SK-N-SH (cell line): ENCODE measurements at regions not wholly inside any gene's neighbourhood (a gene's known extent, or its start where the extent isn't known, plus 50 kb on each side); places are given as distances from the start of the nearest gene placed in this dataset.

Experiments
- CTCF ChIA-PET: fragments of 300-600, 350-600 bp; formaldehyde crosslinking; extraction: SDS; loops from one replicate; lab custom pipeline; 2021; lab: Yijun Ruan, JAX
- POLR2A ChIA-PET: fragments of 350-600 bp; sonication (Branson Sonifier 250); formaldehyde crosslinking; extraction: SDS; loops from one replicate; lab custom pipeline; 2020; ENCODE audit warnings: antibody characterized with exemption, inconsistent platforms; lab: Yijun Ruan, JAX
- DNase-seq: peaks from one replicate; pipeline ENCODE4 v3.0.0; 2012
- H2AFZ ChIP-seq: fragments of 200-600 bp; sonication (generic); 2 replicates; pipeline ENCODE4 v1.8.1; 2016; ENCODE audit warnings: antibody characterized with exemption, mild to moderate bottlenecking, low read depth
- H3F3A ChIP-seq: fragments of 200-600 bp; sonication (generic); replicated peaks from 2 replicates; pipeline ENCODE3; 2016; ENCODE audit warnings: antibody characterized with exemption, mild to moderate bottlenecking; ENCODE audit not compliant: insufficient read depth
- H3K27ac ChIP-seq, 2 experiments: fragments of 200-500 bp in 1 of 2; fragments of 200-600 bp in 1 of 2; sonication (Bioruptor generic) in 1 of 2; sonication (generic), shearing (Covaris generic) in 1 of 2; 2 replicates each; pipeline versions ENCODE4 v1.5.1 to v1.6.1; 2014 to 2016; ENCODE audit warnings: low read depth in 2 of 2, inconsistent platforms in 1 of 2, low read length in 1 of 2, mild to moderate bottlenecking in 1 of 2, mixed read lengths in 1 of 2
- H3K27me3 ChIP-seq: fragments of 200-600 bp; sonication (generic), shearing (Covaris generic); 2 replicates; pipeline ENCODE4 v1.6.1; 2016; ENCODE audit warnings: mixed run types; ENCODE audit not compliant: insufficient read depth
- H3K36me3 ChIP-seq, 2 experiments: fragments of 200-500 bp in 1 of 2; fragments of 200-600 bp in 1 of 2; sonication (Bioruptor generic) in 1 of 2; sonication (generic) in 1 of 2; replicated peaks in 1 of 2; 2 replicates each; pipeline versions ENCODE3 to v1.5.1; 2014 to 2016; ENCODE audit warnings: low read length in 1 of 2, mild to moderate bottlenecking in 1 of 2; ENCODE audit not compliant: insufficient read depth in 2 of 2, control insufficient read depth in 1 of 2
- H3K4me1 ChIP-seq, 2 experiments: fragments of 200-500 bp in 1 of 2; fragments of 200-600 bp in 1 of 2; sonication (Bioruptor generic) in 1 of 2; sonication (generic), shearing (Covaris generic) in 1 of 2; 2 replicates each; pipeline versions ENCODE4 v1.5.1 to v1.6.1; 2014 to 2016; ENCODE audit warnings: low read depth in 1 of 2, low read length in 1 of 2, mixed run types in 1 of 2; ENCODE audit not compliant: insufficient read depth in 2 of 2, control insufficient read depth in 1 of 2
- H3K4me2 ChIP-seq: fragments of 200-600 bp; sonication (generic), shearing (Covaris generic); 2 replicates; pipeline ENCODE4 v1.6.1; 2017; ENCODE audit warnings: mixed run types
- H3K4me3 ChIP-seq, 2 experiments: fragments of 200-500 bp in 1 of 2; fragments of 200-600 bp in 1 of 2; sonication (Bioruptor generic) in 1 of 2; sonication (generic), shearing (Covaris generic) in 1 of 2; 2 replicates each; pipeline versions ENCODE4 v1.5.1 to v1.8.1; 2014 to 2016; ENCODE audit warnings: low read depth in 2 of 2, inconsistent platforms in 1 of 2, low read length in 1 of 2, mild to moderate bottlenecking in 1 of 2, mixed read lengths in 1 of 2, moderate library complexity in 1 of 2
- H3K79me2 ChIP-seq: fragments of 200-600 bp; sonication (generic); 2 replicates; pipeline ENCODE4 v1.8.1; 2017; ENCODE audit warnings: mild to moderate bottlenecking; ENCODE audit not compliant: insufficient read depth
- H3K9ac ChIP-seq: fragments of 200-600 bp; sonication (generic); 2 replicates; pipeline ENCODE4 v1.6.1; 2017; ENCODE audit warnings: mixed run types
- H3K9me2 ChIP-seq: fragments of 200-600 bp; sonication (generic); 2 replicates; pipeline ENCODE4 v1.6.1; 2017; ENCODE audit warnings: mixed run types
- H3K9me3 ChIP-seq: fragments of 200-600 bp; sonication (generic); 2 replicates; pipeline ENCODE4 v1.6.1; 2017; ENCODE audit warnings: mixed run types, mild to moderate bottlenecking, moderate library complexity
- H4K20me1 ChIP-seq: fragments of 200-600 bp; sonication (generic); 2 replicates; pipeline ENCODE4 v1.6.1; 2017; ENCODE audit warnings: mild to moderate bottlenecking, mixed run types; ENCODE audit not compliant: insufficient read depth
- CHD2 ChIP-seq: fragments of 150-350 bp; IDR thresholded peaks from 2 replicates; pipeline ENCODE4 v1.6.1; 2018; ENCODE audit warnings: low read length; ENCODE audit not compliant: partially characterized antibody
- EP300 ChIP-seq, 2 experiments: IDR thresholded peaks; 2 replicates each; pipeline versions ENCODE4 v1.4.0 to v1.6.1; 2012; ENCODE audit warnings: borderline replicate concordance in 1 of 2, low read depth in 1 of 2, low read length in 1 of 2
- EZH2phosphoT487 ChIP-seq: fragments of 200-600 bp; sonication (generic); IDR thresholded peaks from 2 replicates; pipeline ENCODE4 v1.6.1; 2017; ENCODE audit warnings: low read depth, mixed run types, mild to moderate bottlenecking, antibody characterized with exemption, moderate library complexity, borderline replicate concordance
- FOXJ3 ChIP-seq: sonication (generic); formaldehyde crosslinking; IDR thresholded peaks from 2 replicates; pipeline ENCODE4 v1.5.1; 2020; ENCODE audit warnings: mild to moderate bottlenecking, missing genetic modification reagents
- FOXM1 ChIP-seq: IDR thresholded peaks from 2 replicates; pipeline ENCODE4 v1.4.0; 2012; ENCODE audit warnings: low read depth, mild to moderate bottlenecking
- GATA2 ChIP-seq: sonication (generic); formaldehyde crosslinking; IDR thresholded peaks from 2 replicates; pipeline ENCODE4 v1.5.0; 2020; ENCODE audit warnings: mild to moderate bottlenecking, missing genetic modification reagents
- JUND ChIP-seq: IDR thresholded peaks from 2 replicates; pipeline ENCODE4 v1.4.0; 2012
- MXI1 ChIP-seq: IDR thresholded peaks from 2 replicates; pipeline ENCODE4 v1.6.1; 2012; ENCODE audit warnings: mild to moderate bottlenecking, low read depth, low read length, improper control_type of control experiment
- PBX3 ChIP-seq: IDR thresholded peaks from 2 replicates; pipeline ENCODE4; 2012
- RCOR1 ChIP-seq: fragments of 150-350 bp; IDR thresholded peaks from 2 replicates; pipeline ENCODE4 v1.6.1; 2017; ENCODE audit warnings: antibody characterized with exemption, low read length
- RXRA ChIP-seq: IDR thresholded peaks from 2 replicates; pipeline ENCODE4 v1.4.0; 2012; ENCODE audit warnings: low read depth, mild to moderate bottlenecking, borderline replicate concordance
- SIN3A ChIP-seq: IDR thresholded peaks from 2 replicates; pipeline ENCODE4 v1.6.1; 2012; ENCODE audit warnings: low read depth, mild to moderate bottlenecking, low read length, moderate library complexity, borderline replicate concordance
- SMC3 ChIP-seq: IDR thresholded peaks from 2 replicates; pipeline ENCODE4 v1.6.1; 2012; ENCODE audit warnings: low read depth, low read length, improper control_type of control experiment
- TCF12 ChIP-seq: IDR thresholded peaks from 2 replicates; pipeline ENCODE4 v1.4.0; 2012
- USF1 ChIP-seq: IDR thresholded peaks from 2 replicates; pipeline ENCODE4 v1.4.0; 2012; ENCODE audit warnings: low read depth, borderline replicate concordance
- USF2 ChIP-seq: fragments of 150-350 bp; IDR thresholded peaks from 2 replicates; pipeline ENCODE4 v1.6.1; 2017; ENCODE audit warnings: antibody characterized with exemption, low read length, low read depth, borderline replicate concordance
- YY1 ChIP-seq: IDR thresholded peaks from 2 replicates; pipeline ENCODE4 v1.4.0; 2012; ENCODE audit warnings: low read depth, mild to moderate bottlenecking
- WGBS: methylation state at CpG from one replicate; pipeline ENCODE4 v1.1.6; 2017; ENCODE audit warnings: low lambda C conversion rate; 5-methylcytosine and 5-hydroxymethylcytosine counted together
- TF ChIP-seq, protein P1 (sequence below): fragments of 150-350 bp; IDR thresholded peaks from 2 replicates; pipeline ENCODE4 v1.6.1; 2016; ENCODE audit warnings: mild to moderate bottlenecking, low read depth, low read length

GRCh38 chr1:48164571-48164970, 57.9 kb upstream of the SLC5A9 start:
- ChIA-PET POLR2A (no interaction called here), CTCF (interaction anchor here (0.6 to 1.6 kb wide), 2 partner anchors 39 to 731 kb away, joined by 3 to 6 read pairs; no protein-coding TSS in a partner anchor)
- Histone ChIP-seq H2AFZ (no peak overlapping the region), H3K27ac (no peak overlapping the region), H3K4me2 (no peak overlapping the region), H3K79me2 (no peaks in the 10 kb centered on the region), H3K4me3 (no peak overlapping the region), H3K4me1 (no peaks in the 10 kb centered on the region), H3K9ac (no peak overlapping the region), H3K36me3 (no peaks in the 10 kb centered on the region), H4K20me1 (no peaks in the 10 kb centered on the region), H3K9me2 (no peaks in the 10 kb centered on the region), H3F3A (no peaks in the 10 kb centered on the region), H3K27me3 (no peaks in the 10 kb centered on the region), H3K9me3 (no peaks in the 10 kb centered on the region)
- 34% methylated on average over 4 of the region's 4 CpGs for WGBS
- DNase-seq = no peak
- TF ChIP-seq SMC3 = no peak
- TF ChIP-seq JUND = no peak
- TF ChIP-seq FOXJ3 (CRISPR knock-in tag) = no peak
- no peak for TF ChIP-seq GATA2 (CRISPR knock-in tag)
- TF ChIP-seq, protein P1, sequence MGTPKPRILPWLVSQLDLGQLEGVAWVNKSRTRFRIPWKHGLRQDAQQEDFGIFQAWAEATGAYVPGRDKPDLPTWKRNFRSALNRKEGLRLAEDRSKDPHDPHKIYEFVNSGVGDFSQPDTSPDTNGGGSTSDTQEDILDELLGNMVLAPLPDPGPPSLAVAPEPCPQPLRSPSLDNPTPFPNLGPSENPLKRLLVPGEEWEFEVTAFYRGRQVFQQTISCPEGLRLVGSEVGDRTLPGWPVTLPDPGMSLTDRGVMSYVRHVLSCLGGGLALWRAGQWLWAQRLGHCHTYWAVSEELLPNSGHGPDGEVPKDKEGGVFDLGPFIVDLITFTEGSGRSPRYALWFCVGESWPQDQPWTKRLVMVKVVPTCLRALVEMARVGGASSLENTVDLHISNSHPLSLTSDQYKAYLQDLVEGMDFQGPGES = no peak
- TF ChIP-seq USF1 = no peak
- TF ChIP-seq USF2 = no peak
- no peak for TF ChIP-seq RXRA
- no peak for TF ChIP-seq RCOR1
- TF ChIP-seq TCF12 = no peak
- TF ChIP-seq CHD2 = no peak
- TF ChIP-seq YY1 = no peak

GRCh38 chr1:48160486-48161132, 61.9 kb upstream of the SLC5A9 start:
- no peak for TF ChIP-seq SMC3
- no peak for TF ChIP-seq CHD2
- TF ChIP-seq PBX3 = no peak
- TF ChIP-seq FOXJ3 (CRISPR knock-in tag) = no peak
- TF ChIP-seq MXI1 = no peak
- no peak for TF ChIP-seq EZH2phosphoT487
- no peak for TF ChIP-seq FOXM1
- no peak for TF ChIP-seq SIN3A
- TF ChIP-seq EP300 (IDR thresholded peaks at IDR 0.05; ENCODE audit: borderline replicate concordance in 1 of 2, low read depth in 1 of 2, low read length in 1 of 2) = no peak
- TF ChIP-seq, all 33 proteins: peak for 0
- POLR2A ChIA-PET = no interaction called here

More at GRCh38 chr1:48160486-48161132, 61.9 kb upstream of the SLC5A9 start:
- CTCF ChIA-PET = interaction anchor here (0.7 to 1.6 kb wide), 5 partner anchors 9 to 435 kb away, joined by 3 to 4 read pairs (median 3); no protein-coding TSS in a partner anchor
- no peak overlapping the region for H2AFZ ChIP-seq
- H3K4me2 ChIP-seq = no peak overlapping the region
- no peaks in the 10 kb centered on the region for H4K20me1 ChIP-seq
- H3K9me2 ChIP-seq = no peaks in the 10 kb centered on the region
- no peak overlapping the region for H3K27ac ChIP-seq
- DNase-seq = no peak
- no peaks in the 10 kb centered on the region for H3F3A ChIP-seq
- no peaks in the 10 kb centered on the region for H3K79me2 ChIP-seq
- H3K36me3 ChIP-seq = no peaks in the 10 kb centered on the region
- no peak overlapping the region for H3K4me3 ChIP-seq
- H3K27me3 ChIP-seq = no peaks in the 10 kb centered on the region
- 39% methylated on average over 6 of the region's 6 CpGs for WGBS
- no peaks in the 10 kb centered on the region for H3K9me3 ChIP-seq
- H3K4me1 ChIP-seq = no peaks in the 10 kb centered on the region
- no peak overlapping the region for H3K9ac ChIP-seq
